CD14-positive monocyte (primary cell): ENCODE measurements at regions not wholly inside any gene's neighbourhood (a gene's known extent, or its start where the extent isn't known, plus 50 kb on each side); places are given as distances from the start of the nearest gene placed in this dataset.

Experiments
- DNase-seq, 3 donors: peaks; one replicate each; pipeline ENCODE4 v3.0.0-alpha.2; 2011 to 2022
- H2AFZ ChIP-seq: 2 replicates; pipeline ENCODE4 v1.6.0; 2012; ENCODE audit warnings: mild to moderate bottlenecking, low read depth, low read length, inconsistent platforms; ENCODE audit not compliant: insufficient read depth, poor library complexity, severe bottlenecking
- H3K27ac ChIP-seq, 2 donors: 1 replicate in 1 of 2; 2 replicates in 1 of 2; pipeline ENCODE4 v1.5.1; 2012 to 2013; ENCODE audit warnings: low read length in 2 of 2, control low read depth in 1 of 2, inconsistent platforms in 1 of 2, low read depth in 1 of 2, mild to moderate bottlenecking in 1 of 2
- H3K27me3 ChIP-seq, 2 donors: one replicate each; pipeline versions ENCODE4 v1.6.0 to v1.6.1; 2011 to 2013; ENCODE audit warnings: low read length in 2 of 2; ENCODE audit not compliant: control insufficient read depth in 2 of 2, insufficient read depth in 2 of 2
- H3K36me3 ChIP-seq, 2 donors: replicated peaks in 1 of 2; 1 replicate in 1 of 2; 2 replicates in 1 of 2; pipeline versions ENCODE4 v1.5.1 to v1.6.1; 2012 to 2013; ENCODE audit warnings: low read length in 2 of 2, control low read depth in 1 of 2, inconsistent platforms in 1 of 2, mild to moderate bottlenecking in 1 of 2; ENCODE audit not compliant: insufficient read depth in 2 of 2, control insufficient read depth in 1 of 2
- H3K4me1 ChIP-seq, 2 donors: 1 replicate in 1 of 2; 2 replicates in 1 of 2; pipeline versions ENCODE4 v1.5.1 to v1.6.1; 2012 to 2013; ENCODE audit warnings: low read length in 2 of 2, control low read depth in 1 of 2, inconsistent platforms in 1 of 2, mild to moderate bottlenecking in 1 of 2, moderate library complexity in 1 of 2; ENCODE audit not compliant: insufficient read depth in 2 of 2, control insufficient read depth in 1 of 2
- H3K4me2 ChIP-seq: replicated peaks from 2 replicates; pipeline ENCODE3; 2012; ENCODE audit warnings: low read length, moderate library complexity, mild to moderate bottlenecking; ENCODE audit not compliant: poor library complexity, severe bottlenecking; ENCODE audit errors: extremely low read depth
- H3K4me3 ChIP-seq, 3 experiments: fragments of 200-600 bp in 1 of 3; sonication (generic) in 1 of 3; replicated peaks in 1 of 3; 1 replicate in 2 of 3; 2 replicates in 1 of 3; pipeline ENCODE4 v1.5.1; 2011 to 2013; ENCODE audit warnings: low read length in 3 of 3, mild to moderate bottlenecking in 3 of 3, control low read depth in 2 of 3, low read depth in 2 of 3, inconsistent platforms in 1 of 3, moderate library complexity in 1 of 3
- H3K79me2 ChIP-seq: 2 replicates; pipeline ENCODE4 v1.6.0; 2012; ENCODE audit warnings: mild to moderate bottlenecking, control low read depth, inconsistent platforms, low read length, moderate library complexity; ENCODE audit not compliant: insufficient read depth
- H3K9ac ChIP-seq: 2 replicates; pipeline ENCODE4 v1.6.0; 2017; ENCODE audit warnings: low read length, mild to moderate bottlenecking; ENCODE audit not compliant: insufficient read depth, poor library complexity, severe bottlenecking
- H3K9me3 ChIP-seq, 2 donors: replicated peaks in 1 of 2; 1 replicate in 1 of 2; 2 replicates in 1 of 2; pipeline versions ENCODE4 v1.5.1 to v1.6.1; 2012 to 2013; ENCODE audit warnings: low read length in 2 of 2, control low read depth in 1 of 2; ENCODE audit not compliant: control insufficient read depth in 1 of 2, insufficient read depth in 1 of 2
- H4K20me1 ChIP-seq: 2 replicates; pipeline ENCODE4 v1.6.0; 2012; ENCODE audit warnings: mild to moderate bottlenecking, low read length, control low read depth, moderate library complexity; ENCODE audit not compliant: insufficient read depth
- H3K27ac Mint-ChIP-seq, 7 donors: one replicate each; pipeline ENCODE4 v1.8.0; 2020; ENCODE audit warnings: mild to moderate bottlenecking in 7 of 7, mixed read lengths in 7 of 7, moderate library complexity in 6 of 7, inconsistent platforms in 2 of 7
- H3K27me3 Mint-ChIP-seq, 3 donors: one replicate each; pipeline ENCODE4 v1.8.0; 2021 to 2022; ENCODE audit warnings: low read depth in 3 of 3, mild to moderate bottlenecking in 3 of 3, mixed read lengths in 3 of 3, moderate library complexity in 3 of 3, inconsistent platforms in 1 of 3
- H3K36me3 Mint-ChIP-seq, 2 donors: one replicate each; pipeline ENCODE4 v1.8.0; 2020; ENCODE audit warnings: mixed read lengths in 2 of 2, inconsistent platforms in 1 of 2, mild to moderate bottlenecking in 1 of 2
- H3K4me1 Mint-ChIP-seq: one replicate; pipeline ENCODE4 v1.8.0; 2020; ENCODE audit warnings: mild to moderate bottlenecking, mixed read lengths
- H3K4me3 Mint-ChIP-seq, 2 donors: one replicate each; pipeline ENCODE4 v1.8.0; 2020; ENCODE audit warnings: mild to moderate bottlenecking in 2 of 2, mixed read lengths in 2 of 2, moderate library complexity in 1 of 2
- H3K9me3 Mint-ChIP-seq, 7 donors: one replicate each; pipeline ENCODE4 v1.8.0; 2020 to 2022; ENCODE audit warnings: mixed read lengths in 7 of 7, mild to moderate bottlenecking in 6 of 7, moderate library complexity in 6 of 7, inconsistent platforms in 2 of 7
- CTCF ChIP-seq: fragments of 200-600 bp; IDR thresholded peaks from one replicate; pipeline ENCODE4 v1.8.0; 2022; ENCODE audit warnings: antibody characterized with exemption, mild to moderate bottlenecking
- WGBS: methylation state at CpG from one replicate; pipeline ENCODE4 v1.1.5; 2013; ENCODE audit warnings: missing lambda C conversion rate; ENCODE audit not compliant: insufficient coverage; 5-methylcytosine and 5-hydroxymethylcytosine counted together
- intact Hi-C, 2 donors: fragments of 100-400 bp; cut with micrococcal nuclease; formaldehyde crosslinking; loops; one replicate each; pipeline versions ENCODE4 v1.15.0 to v1.15.1; 2023

- WGBS: 92% methylated on average over 6 of the region's 8 CpGs
- Histone ChIP-seq H3K27ac (no peak overlapping the region), H4K20me1 (no peaks in the 10 kb centered on the region), H3K9me3 (no peaks in the 10 kb centered on the region), H3K4me1 (peaks cover 9 to 16% of the 10 kb centered on the region in 2 donors), H3K36me3 (no peaks in the 10 kb centered on the region), H3K27me3 (no peaks in the 10 kb centered on the region), H3K79me2 (no peaks in the 10 kb centered on the region), H3K9ac (peak overlapping the region; percentile 18), H3K4me2 (peak overlapping the region; percentile 14), H2AFZ (peak overlapping the region; percentile 15), H3K4me3 (no peak overlapping the region)
- Mint-ChIP-seq H3K4me1 (peaks cover 23% of the 10 kb centered on the region), H3K4me3 (no peak overlapping the region), H3K9me3 (peaks cover 0 to 2% (median 0%) of the 10 kb centered on the region in 7 donors), H3K27ac (peak overlapping the region in 1 of 7 donors; percentile 45), H3K36me3 (no peaks in the 10 kb centered on the region), H3K27me3 (no peaks in the 10 kb centered on the region)
- DNase-seq: no peak
- TF ChIP-seq CTCF: no peak
- intact Hi-C loops: no loop called here
These were observed 72.2 kb upstream of the THUMPD2 start for GRCh38 chr2:39851251-39851650.

DNA sequence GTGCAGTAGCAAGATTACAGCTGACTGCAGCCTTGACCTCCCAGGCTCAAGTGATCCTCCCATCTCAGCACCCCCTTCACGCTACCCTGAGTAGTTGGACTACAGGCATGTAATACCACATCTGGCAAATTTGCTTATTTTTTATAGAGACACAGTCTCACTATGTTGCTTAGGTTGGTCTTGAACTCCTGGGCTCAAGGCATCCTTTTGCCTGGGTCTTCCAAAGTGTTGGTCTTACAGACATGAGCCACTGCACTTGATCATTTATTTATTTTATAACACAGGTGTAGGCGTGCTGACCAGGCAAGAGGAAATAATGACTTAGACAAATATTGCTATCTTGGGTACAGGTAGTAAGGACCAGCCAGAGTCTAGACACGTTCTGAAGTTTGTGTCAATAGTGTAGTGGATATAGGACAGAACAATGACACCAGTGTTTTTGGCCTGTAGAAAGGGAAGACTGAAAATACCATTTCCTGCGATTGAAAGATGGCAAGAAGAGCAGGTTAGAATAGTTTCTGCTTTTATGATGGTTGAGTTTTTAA is 71.0 kb upstream of the THUMPD2 start:
- peaks cover 9 to 16% of the 10 kb centered on the region in 2 donors for H3K4me1 ChIP-seq
- no peaks in the 10 kb centered on the region for H3K27me3 Mint-ChIP-seq
- no peak overlapping the region for H3K27ac Mint-ChIP-seq
- H3K9ac ChIP-seq: no peak overlapping the region
- DNase-seq: no peak
- WGBS: 64% methylated on average over 2 of the region's 4 CpGs
- H3K9me3 Mint-ChIP-seq: peaks cover 0 to 9% (median 0%) of the 10 kb centered on the region in 7 donors
- no peaks in the 10 kb centered on the region for H3K27me3 ChIP-seq
- intact Hi-C loops: no loop called here
- H3K4me3 ChIP-seq: no peak overlapping the region
- peaks cover 23% of the 10 kb centered on the region for H3K4me1 Mint-ChIP-seq
- H3K4me3 Mint-ChIP-seq: no peak overlapping the region
- no peaks in the 10 kb centered on the region for H3K36me3 Mint-ChIP-seq
- H4K20me1 ChIP-seq: no peaks in the 10 kb centered on the region
- H2AFZ ChIP-seq: no peak overlapping the region
- H3K9me3 ChIP-seq: no peaks in the 10 kb centered on the region
- TF ChIP-seq CTCF: no peak
- no peaks in the 10 kb centered on the region for H3K36me3 ChIP-seq
- H3K27ac ChIP-seq: no peak overlapping the region
- no peak overlapping the region for H3K4me2 ChIP-seq
- H3K79me2 ChIP-seq: no peaks in the 10 kb centered on the region
